ENCODE measurements at regions not wholly inside any gene's neighbourhood (a gene's known extent, or its start where the extent isn't known, plus 50 kb on each side); places are given as distances from the start of the nearest gene placed in this dataset.

DNA sequence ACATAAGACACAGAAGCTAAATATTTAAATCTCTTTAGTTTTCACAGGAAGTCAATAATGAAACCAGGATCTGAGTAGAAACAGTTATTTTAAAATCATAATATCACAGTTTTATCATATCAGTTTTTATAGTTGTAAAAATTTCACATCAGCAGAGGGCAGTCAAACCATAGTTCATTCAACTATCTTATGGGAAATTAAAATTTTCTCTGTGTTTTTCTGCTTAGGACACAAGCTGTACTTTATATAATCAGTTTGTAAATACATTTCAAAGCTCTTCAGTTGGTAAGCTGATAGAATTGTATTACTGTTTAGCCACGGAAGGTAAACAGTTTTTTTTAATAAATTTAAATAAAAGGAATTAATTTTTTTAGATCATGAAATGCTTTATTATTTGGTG is 204.8 kb upstream of the NUDT6 start:
- ATAC-seq, result no peak
- no peak overlapping the region for H3K27ac ChIP-seq (ENCODE audit: control insufficient read depth, insufficient read depth)
- no peak overlapping the region for H3K4me2 ChIP-seq (ENCODE audit: control insufficient read depth, insufficient read depth)
- 50% methylated on average over 1 of the region's 1 CpG for WGBS (ENCODE audit: insufficient coverage, insufficient replicate concordance, low lambda C conversion rate, missing lambda C conversion rate)
- no peak for FAIRE-seq
- DNase-seq (ENCODE audit: low read depth, low spot score), result no peak
- ChIA-PET RAD21 (ENCODE audit: unreplicated experiment) (no interaction called here), CTCF (interaction anchor here (0.8 kb wide), 1 partner anchor 268 kb away, joined by 3 read pairs; no protein-coding TSS in a partner anchor), POLR2A (no interaction called here), SMC1A (ENCODE audit: uncharacterized antibody, unreplicated experiment) (interaction anchor here (1.5 to 2.1 kb wide), 2 partner anchors 437 to 1196 kb away, joined by 3 to 4 read pairs; no protein-coding TSS in a partner anchor)
- H3K4me3 ChIP-seq, result no peak overlapping the region
- H2AFZ ChIP-seq (ENCODE audit: control insufficient read depth, low read depth, low read length), result no peak overlapping the region
- no peak overlapping the region for H3K9ac ChIP-seq (ENCODE audit: control insufficient read depth, insufficient read depth, low read length)
- no peaks in the 10 kb centered on the region for H3K36me3 ChIP-seq (ENCODE audit: control insufficient read depth in 2 of 2, insufficient read depth in 2 of 2, low read length in 1 of 2)
- in situ Hi-C loops (cut with MboI), result no loop called here
- no peaks in the 10 kb centered on the region for H3K9me3 ChIP-seq (replicated peaks; ENCODE audit: control insufficient read depth, insufficient read depth, low read length)
- no peaks in the 10 kb centered on the region for H4K20me1 ChIP-seq (ENCODE audit: control insufficient read depth, insufficient read depth)
- no peaks in the 10 kb centered on the region for H3K79me2 ChIP-seq (ENCODE audit: control insufficient read depth, insufficient read depth, low read length)
- no TSS peak for BruUV-seq (replicated peaks)
- intact Hi-C loops (cut with micrococcal nuclease; ENCODE audit: unreplicated experiment), result no loop called here
- no peaks in the 10 kb centered on the region for H3K27me3 ChIP-seq (replicated peaks in 1 of 2; ENCODE audit: control insufficient read depth in 2 of 2, insufficient read depth in 2 of 2, low read length in 1 of 2)
- H3K4me1 ChIP-seq (ENCODE audit: control insufficient read depth, insufficient read depth, low read length), result no peaks in the 10 kb centered on the region
- TF ChIP-seq IRF4 (IDR thresholded peaks at IDR 0.05; ENCODE audit: low read depth, low read length) (no peak), NR2C1 (IDR thresholded peaks at IDR 0.05) (no peak), TBL1XR1 (IDR thresholded peaks at IDR 0.05; ENCODE audit: low read depth, low read length) (no peak), GABPA (IDR thresholded peaks at IDR 0.05; ENCODE audit: low read depth) (no peak), RAD21 (IDR thresholded peaks at IDR 0.05; ENCODE audit: insufficient read depth, low read depth, low read length) (0 out of 2 replicates have a peak, but pooled peaks have one; percentile 9)
- TF ChIP-seq, protein P1, sequence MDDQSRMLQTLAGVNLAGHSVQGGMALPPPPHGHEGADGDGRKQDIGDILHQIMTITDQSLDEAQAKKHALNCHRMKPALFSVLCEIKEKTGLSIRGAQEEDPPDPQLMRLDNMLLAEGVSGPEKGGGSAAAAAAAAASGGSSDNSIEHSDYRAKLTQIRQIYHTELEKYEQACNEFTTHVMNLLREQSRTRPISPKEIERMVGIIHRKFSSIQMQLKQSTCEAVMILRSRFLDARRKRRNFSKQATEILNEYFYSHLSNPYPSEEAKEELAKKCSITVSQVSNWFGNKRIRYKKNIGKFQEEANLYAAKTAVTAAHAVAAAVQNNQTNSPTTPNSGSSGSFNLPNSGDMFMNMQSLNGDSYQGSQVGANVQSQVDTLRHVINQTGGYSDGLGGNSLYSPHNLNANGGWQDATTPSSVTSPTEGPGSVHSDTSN (IDR thresholded peaks at IDR 0.05; ENCODE audit: insufficient replicate concordance, low read depth, low read length), result no peak
- TF ChIP-seq, protein P2, sequence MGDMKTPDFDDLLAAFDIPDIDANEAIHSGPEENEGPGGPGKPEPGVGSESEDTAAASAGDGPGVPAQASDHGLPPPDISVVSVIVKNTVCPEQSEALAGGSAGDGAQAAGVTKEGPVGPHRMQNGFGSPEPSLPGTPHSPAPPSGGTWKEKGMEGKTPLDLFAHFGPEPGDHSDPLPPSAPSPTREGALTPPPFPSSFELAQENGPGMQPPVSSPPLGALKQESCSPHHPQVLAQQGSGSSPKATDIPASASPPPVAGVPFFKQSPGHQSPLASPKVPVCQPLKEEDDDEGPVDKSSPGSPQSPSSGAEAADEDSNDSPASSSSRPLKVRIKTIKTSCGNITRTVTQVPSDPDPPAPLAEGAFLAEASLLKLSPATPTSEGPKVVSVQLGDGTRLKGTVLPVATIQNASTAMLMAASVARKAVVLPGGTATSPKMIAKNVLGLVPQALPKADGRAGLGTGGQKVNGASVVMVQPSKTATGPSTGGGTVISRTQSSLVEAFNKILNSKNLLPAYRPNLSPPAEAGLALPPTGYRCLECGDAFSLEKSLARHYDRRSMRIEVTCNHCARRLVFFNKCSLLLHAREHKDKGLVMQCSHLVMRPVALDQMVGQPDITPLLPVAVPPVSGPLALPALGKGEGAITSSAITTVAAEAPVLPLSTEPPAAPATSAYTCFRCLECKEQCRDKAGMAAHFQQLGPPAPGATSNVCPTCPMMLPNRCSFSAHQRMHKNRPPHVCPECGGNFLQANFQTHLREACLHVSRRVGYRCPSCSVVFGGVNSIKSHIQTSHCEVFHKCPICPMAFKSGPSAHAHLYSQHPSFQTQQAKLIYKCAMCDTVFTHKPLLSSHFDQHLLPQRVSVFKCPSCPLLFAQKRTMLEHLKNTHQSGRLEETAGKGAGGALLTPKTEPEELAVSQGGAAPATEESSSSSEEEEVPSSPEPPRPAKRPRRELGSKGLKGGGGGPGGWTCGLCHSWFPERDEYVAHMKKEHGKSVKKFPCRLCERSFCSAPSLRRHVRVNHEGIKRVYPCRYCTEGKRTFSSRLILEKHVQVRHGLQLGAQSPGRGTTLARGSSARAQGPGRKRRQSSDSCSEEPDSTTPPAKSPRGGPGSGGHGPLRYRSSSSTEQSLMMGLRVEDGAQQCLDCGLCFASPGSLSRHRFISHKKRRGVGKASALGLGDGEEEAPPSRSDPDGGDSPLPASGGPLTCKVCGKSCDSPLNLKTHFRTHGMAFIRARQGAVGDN (IDR thresholded peaks at IDR 0.05), result no peak
- TF ChIP-seq, protein P3, sequence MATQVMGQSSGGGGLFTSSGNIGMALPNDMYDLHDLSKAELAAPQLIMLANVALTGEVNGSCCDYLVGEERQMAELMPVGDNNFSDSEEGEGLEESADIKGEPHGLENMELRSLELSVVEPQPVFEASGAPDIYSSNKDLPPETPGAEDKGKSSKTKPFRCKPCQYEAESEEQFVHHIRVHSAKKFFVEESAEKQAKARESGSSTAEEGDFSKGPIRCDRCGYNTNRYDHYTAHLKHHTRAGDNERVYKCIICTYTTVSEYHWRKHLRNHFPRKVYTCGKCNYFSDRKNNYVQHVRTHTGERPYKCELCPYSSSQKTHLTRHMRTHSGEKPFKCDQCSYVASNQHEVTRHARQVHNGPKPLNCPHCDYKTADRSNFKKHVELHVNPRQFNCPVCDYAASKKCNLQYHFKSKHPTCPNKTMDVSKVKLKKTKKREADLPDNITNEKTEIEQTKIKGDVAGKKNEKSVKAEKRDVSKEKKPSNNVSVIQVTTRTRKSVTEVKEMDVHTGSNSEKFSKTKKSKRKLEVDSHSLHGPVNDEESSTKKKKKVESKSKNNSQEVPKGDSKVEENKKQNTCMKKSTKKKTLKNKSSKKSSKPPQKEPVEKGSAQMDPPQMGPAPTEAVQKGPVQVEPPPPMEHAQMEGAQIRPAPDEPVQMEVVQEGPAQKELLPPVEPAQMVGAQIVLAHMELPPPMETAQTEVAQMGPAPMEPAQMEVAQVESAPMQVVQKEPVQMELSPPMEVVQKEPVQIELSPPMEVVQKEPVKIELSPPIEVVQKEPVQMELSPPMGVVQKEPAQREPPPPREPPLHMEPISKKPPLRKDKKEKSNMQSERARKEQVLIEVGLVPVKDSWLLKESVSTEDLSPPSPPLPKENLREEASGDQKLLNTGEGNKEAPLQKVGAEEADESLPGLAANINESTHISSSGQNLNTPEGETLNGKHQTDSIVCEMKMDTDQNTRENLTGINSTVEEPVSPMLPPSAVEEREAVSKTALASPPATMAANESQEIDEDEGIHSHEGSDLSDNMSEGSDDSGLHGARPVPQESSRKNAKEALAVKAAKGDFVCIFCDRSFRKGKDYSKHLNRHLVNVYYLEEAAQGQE (IDR thresholded peaks at IDR 0.05; ENCODE audit: low read depth, low read length), result no peak
- TF ChIP-seq, protein P4, sequence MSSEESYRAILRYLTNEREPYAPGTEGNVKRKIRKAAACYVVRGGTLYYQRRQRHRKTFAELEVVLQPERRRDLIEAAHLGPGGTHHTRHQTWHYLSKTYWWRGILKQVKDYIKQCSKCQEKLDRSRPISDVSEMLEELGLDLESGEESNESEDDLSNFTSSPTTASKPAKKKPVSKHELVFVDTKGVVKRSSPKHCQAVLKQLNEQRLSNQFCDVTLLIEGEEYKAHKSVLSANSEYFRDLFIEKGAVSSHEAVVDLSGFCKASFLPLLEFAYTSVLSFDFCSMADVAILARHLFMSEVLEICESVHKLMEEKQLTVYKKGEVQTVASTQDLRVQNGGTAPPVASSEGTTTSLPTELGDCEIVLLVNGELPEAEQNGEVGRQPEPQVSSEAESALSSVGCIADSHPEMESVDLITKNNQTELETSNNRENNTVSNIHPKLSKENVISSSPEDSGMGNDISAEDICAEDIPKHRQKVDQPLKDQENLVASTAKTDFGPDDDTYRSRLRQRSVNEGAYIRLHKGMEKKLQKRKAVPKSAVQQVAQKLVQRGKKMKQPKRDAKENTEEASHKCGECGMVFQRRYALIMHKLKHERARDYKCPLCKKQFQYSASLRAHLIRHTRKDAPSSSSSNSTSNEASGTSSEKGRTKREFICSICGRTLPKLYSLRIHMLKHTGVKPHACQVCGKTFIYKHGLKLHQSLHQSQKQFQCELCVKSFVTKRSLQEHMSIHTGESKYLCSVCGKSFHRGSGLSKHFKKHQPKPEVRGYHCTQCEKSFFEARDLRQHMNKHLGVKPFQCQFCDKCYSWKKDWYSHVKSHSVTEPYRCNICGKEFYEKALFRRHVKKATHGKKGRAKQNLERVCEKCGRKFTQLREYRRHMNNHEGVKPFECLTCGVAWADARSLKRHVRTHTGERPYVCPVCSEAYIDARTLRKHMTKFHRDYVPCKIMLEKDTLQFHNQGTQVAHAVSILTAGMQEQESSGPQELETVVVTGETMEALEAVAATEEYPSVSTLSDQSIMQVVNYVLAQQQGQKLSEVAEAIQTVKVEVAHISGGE (CRISPR knock-in tag; IDR thresholded peaks at IDR 0.05), result no peak
